HG03139 (cell line): ENCODE measurements at regions not wholly inside any gene's neighbourhood (a gene's known extent, or its start where the extent isn't known, plus 50 kb on each side); places are given as distances from the start of the nearest gene placed in this dataset.
"Not testable (repeated sequence)": the region's sequence is repeated elsewhere in the genome, so short reads cannot be mapped to it uniquely, and the experiment has no call there.

Source experiments
- ATAC-seq: cut with Tn5 transposase; IDR thresholded peaks from one replicate; pipeline ENCODE4 v1.9.1; 2021; ENCODE audit not compliant: unreplicated experiment

GRCh38 chr7:46604241-46604661 is 683.2 kb upstream of the IGFBP3 start:
- no peak for ATAC-seq

GRCh38 chr7:46603780-46604179 is 682.7 kb upstream of the IGFBP3 start:
- no peak for ATAC-seq

GRCh38 chr7:46603296-46603752 is 682.3 kb upstream of the IGFBP3 start:
- ATAC-seq: no peak

- ATAC-seq: no peak
Observed at GRCh38 chr7:46600340-46600739, 679.3 kb upstream of the IGFBP3 start.

GRCh38 chr7:46594831-46595230 is 673.8 kb upstream of the IGFBP3 start:
- not testable (repeated sequence) for ATAC-seq

GRCh38 chr7:46590918-46591905 is 670.1 kb upstream of the IGFBP3 start:
- ATAC-seq: not testable (repeated sequence)

GRCh38 chr7:46589286-46589685 is 668.2 kb upstream of the IGFBP3 start:
- no peak for ATAC-seq

- ATAC-seq: no peak
Observed at GRCh38 chr7:46586406-46586805, 665.3 kb upstream of the IGFBP3 start.

- ATAC-seq: no peak
Observed at GRCh38 chr7:46583656-46584055, 662.6 kb upstream of the IGFBP3 start.

GRCh38 chr7:46581268-46581667 is 660.2 kb upstream of the IGFBP3 start:
- ATAC-seq: no peak

GRCh38 chr7:46580766-46581165 is 659.7 kb upstream of the IGFBP3 start:
- no peak for ATAC-seq

GRCh38 chr7:46577394-46577793 is 656.3 kb upstream of the IGFBP3 start:
- no peak for ATAC-seq

- ATAC-seq: no peak
Observed at GRCh38 chr7:46576950-46577349, 655.9 kb upstream of the IGFBP3 start.

- no peak for ATAC-seq
Observed at GRCh38 chr7:46572691-46573090, 651.6 kb upstream of the IGFBP3 start.

GRCh38 chr7:46571996-46572395 is 650.9 kb upstream of the IGFBP3 start:
- no peak for ATAC-seq

- no peak for ATAC-seq
Observed at GRCh38 chr7:46569133-46569465, 648.0 kb upstream of the IGFBP3 start.

- no peak for ATAC-seq
Observed at GRCh38 chr7:46568420-46569132, 647.5 kb upstream of the IGFBP3 start.

- ATAC-seq: no peak
Observed at GRCh38 chr7:46567858-46568257, 646.8 kb upstream of the IGFBP3 start.

GRCh38 chr7:46566097-46566774 is 645.2 kb upstream of the IGFBP3 start:
- no peak for ATAC-seq

GRCh38 chr7:46565253-46566096 is 644.4 kb upstream of the IGFBP3 start:
- ATAC-seq: no peak
